ENCODE measurements at regions not wholly inside any gene's neighbourhood (a gene's known extent, or its start where the extent isn't known, plus 50 kb on each side); places are given as distances from the start of the nearest gene placed in this dataset.

DNA sequence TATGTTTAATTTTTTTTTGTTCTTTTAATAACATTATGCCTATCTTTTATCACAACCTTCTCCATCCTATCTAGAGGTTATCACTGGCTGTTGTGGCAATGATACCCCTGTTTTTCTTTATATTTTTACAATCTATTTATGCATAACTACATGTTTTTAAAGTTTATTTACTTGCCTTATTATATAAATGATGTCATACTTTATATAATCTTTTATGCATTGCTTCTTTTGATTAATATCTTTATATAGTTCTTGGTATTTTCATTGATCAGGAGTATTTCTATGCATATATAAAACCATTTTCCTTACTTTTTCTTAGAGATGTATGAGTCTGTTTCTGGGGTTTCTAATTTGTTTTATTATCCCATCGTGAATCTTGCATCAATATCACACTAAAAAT lies 719.8 kb upstream of the RAG2 start:
- in situ Hi-C loops (cut with HindIII; ENCODE audit: low pct_unique_long_range_greater_than_20kb, low sequenced_read_pairs) (no loop called here), intact Hi-C loops (cut with micrococcal nuclease; ENCODE audit: unreplicated experiment) (no loop called here)
- H3K27ac ChIP-seq (ENCODE audit: low read length), result no peak overlapping the region
- H3K27me3 ChIP-seq (ENCODE audit: control insufficient read depth, insufficient read depth, low read length), result no peaks in the 10 kb centered on the region
- BruUV-seq (replicated peaks), result no TSS peak
- ChIA-PET POLR2A (no interaction called here), CTCF (no interaction called here)
- no peaks in the 10 kb centered on the region for H3K36me3 ChIP-seq (ENCODE audit: control insufficient read depth, insufficient read depth, low read length)
- TF ChIP-seq POLR2AphosphoS5 (IDR thresholded peaks at IDR 0.05; ENCODE audit: low read depth, low read length), result no peak
- TF ChIP-seq, protein P1, sequence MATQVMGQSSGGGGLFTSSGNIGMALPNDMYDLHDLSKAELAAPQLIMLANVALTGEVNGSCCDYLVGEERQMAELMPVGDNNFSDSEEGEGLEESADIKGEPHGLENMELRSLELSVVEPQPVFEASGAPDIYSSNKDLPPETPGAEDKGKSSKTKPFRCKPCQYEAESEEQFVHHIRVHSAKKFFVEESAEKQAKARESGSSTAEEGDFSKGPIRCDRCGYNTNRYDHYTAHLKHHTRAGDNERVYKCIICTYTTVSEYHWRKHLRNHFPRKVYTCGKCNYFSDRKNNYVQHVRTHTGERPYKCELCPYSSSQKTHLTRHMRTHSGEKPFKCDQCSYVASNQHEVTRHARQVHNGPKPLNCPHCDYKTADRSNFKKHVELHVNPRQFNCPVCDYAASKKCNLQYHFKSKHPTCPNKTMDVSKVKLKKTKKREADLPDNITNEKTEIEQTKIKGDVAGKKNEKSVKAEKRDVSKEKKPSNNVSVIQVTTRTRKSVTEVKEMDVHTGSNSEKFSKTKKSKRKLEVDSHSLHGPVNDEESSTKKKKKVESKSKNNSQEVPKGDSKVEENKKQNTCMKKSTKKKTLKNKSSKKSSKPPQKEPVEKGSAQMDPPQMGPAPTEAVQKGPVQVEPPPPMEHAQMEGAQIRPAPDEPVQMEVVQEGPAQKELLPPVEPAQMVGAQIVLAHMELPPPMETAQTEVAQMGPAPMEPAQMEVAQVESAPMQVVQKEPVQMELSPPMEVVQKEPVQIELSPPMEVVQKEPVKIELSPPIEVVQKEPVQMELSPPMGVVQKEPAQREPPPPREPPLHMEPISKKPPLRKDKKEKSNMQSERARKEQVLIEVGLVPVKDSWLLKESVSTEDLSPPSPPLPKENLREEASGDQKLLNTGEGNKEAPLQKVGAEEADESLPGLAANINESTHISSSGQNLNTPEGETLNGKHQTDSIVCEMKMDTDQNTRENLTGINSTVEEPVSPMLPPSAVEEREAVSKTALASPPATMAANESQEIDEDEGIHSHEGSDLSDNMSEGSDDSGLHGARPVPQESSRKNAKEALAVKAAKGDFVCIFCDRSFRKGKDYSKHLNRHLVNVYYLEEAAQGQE (IDR thresholded peaks at IDR 0.05; ENCODE audit: insufficient read depth in 1 of 2, low read depth in 2 of 2, low read length in 1 of 2), result no peak
- no peak for TF ChIP-seq TCF7L2 (IDR thresholded peaks at IDR 0.05; ENCODE audit: low read depth, low read length)
- TF ChIP-seq, protein P2, sequence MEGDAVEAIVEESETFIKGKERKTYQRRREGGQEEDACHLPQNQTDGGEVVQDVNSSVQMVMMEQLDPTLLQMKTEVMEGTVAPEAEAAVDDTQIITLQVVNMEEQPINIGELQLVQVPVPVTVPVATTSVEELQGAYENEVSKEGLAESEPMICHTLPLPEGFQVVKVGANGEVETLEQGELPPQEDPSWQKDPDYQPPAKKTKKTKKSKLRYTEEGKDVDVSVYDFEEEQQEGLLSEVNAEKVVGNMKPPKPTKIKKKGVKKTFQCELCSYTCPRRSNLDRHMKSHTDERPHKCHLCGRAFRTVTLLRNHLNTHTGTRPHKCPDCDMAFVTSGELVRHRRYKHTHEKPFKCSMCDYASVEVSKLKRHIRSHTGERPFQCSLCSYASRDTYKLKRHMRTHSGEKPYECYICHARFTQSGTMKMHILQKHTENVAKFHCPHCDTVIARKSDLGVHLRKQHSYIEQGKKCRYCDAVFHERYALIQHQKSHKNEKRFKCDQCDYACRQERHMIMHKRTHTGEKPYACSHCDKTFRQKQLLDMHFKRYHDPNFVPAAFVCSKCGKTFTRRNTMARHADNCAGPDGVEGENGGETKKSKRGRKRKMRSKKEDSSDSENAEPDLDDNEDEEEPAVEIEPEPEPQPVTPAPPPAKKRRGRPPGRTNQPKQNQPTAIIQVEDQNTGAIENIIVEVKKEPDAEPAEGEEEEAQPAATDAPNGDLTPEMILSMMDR (IDR thresholded peaks at IDR 0.05), result no peak
- no peak for TF ChIP-seq SIN3A (IDR thresholded peaks at IDR 0.05; ENCODE audit: borderline replicate concordance, insufficient read depth, low read depth, low read length)
- DNase-seq (ENCODE audit: low read depth, low spot score) (no peak), ATAC-seq (no peak)
- no peak overlapping the region for H3K4me3 ChIP-seq (ENCODE audit: low read depth in 2 of 2, low read length in 2 of 2)
- H3K4me1 ChIP-seq (ENCODE audit: control insufficient read depth, insufficient read depth, low read length), result no peaks in the 10 kb centered on the region
- no peaks in the 10 kb centered on the region for H3K9me3 ChIP-seq (ENCODE audit: control insufficient read depth, insufficient read depth, low read depth, low read length)

DNA sequence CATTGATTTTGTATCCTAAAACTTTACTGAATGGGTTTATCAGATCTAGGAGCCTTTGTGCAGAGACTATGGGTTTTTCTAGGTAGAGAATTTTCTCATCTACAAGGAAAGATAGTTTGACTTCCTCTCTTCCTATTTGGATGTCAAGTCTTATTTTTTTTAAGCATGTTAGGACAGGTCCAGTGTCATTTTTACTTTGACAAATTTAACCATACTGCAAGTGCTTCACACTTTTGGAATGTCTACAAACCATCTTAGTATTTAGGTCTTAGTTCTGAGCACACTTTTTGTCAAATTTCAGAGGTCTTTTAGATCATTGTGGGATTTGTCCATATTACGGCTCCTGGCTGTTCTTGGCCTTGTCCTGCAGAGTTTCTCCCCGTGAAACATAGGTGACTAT lies 715.2 kb upstream of the RAG2 start:
- Histone ChIP-seq H3K36me3 (ENCODE audit: control insufficient read depth, insufficient read depth, low read length) (no peaks in the 10 kb centered on the region), H3K4me3 (ENCODE audit: low read depth in 2 of 2, low read length in 2 of 2) (no peak overlapping the region), H3K27ac (ENCODE audit: low read length) (no peak overlapping the region), H3K9me3 (ENCODE audit: control insufficient read depth, insufficient read depth, low read depth, low read length) (no peaks in the 10 kb centered on the region), H3K27me3 (ENCODE audit: control insufficient read depth, insufficient read depth, low read length) (no peaks in the 10 kb centered on the region), H3K4me1 (ENCODE audit: control insufficient read depth, insufficient read depth, low read length) (no peaks in the 10 kb centered on the region)
- DNase-seq (ENCODE audit: low read depth, low spot score) (no peak), ATAC-seq (no peak)
- ChIA-PET CTCF (no interaction called here), POLR2A (no interaction called here)
- BruUV-seq (replicated peaks), result no TSS peak
- in situ Hi-C loops (cut with HindIII; ENCODE audit: low pct_unique_long_range_greater_than_20kb, low sequenced_read_pairs), result no loop called here
- TF ChIP-seq, protein P1 (IDR thresholded peaks at IDR 0.05; ENCODE audit: insufficient read depth in 1 of 2, low read depth in 2 of 2, low read length in 1 of 2), result no peak
- TF ChIP-seq TCF7L2 (IDR thresholded peaks at IDR 0.05; ENCODE audit: low read depth, low read length) (no peak), POLR2AphosphoS5 (IDR thresholded peaks at IDR 0.05; ENCODE audit: low read depth, low read length) (no peak), SIN3A (IDR thresholded peaks at IDR 0.05; ENCODE audit: borderline replicate concordance, insufficient read depth, low read depth, low read length) (no peak)
- TF ChIP-seq, protein P2 (IDR thresholded peaks at IDR 0.05), result no peak
- intact Hi-C loops (cut with micrococcal nuclease; ENCODE audit: unreplicated experiment), result no loop called here

All from Panc1 (cell line).